CD4-positive, alpha-beta T cell treated with Interleukin-15 for 4 hours (primary cell): ENCODE measurements at regions not wholly inside any gene's neighbourhood (a gene's known extent, or its start where the extent isn't known, plus 50 kb on each side); places are given as distances from the start of the nearest gene placed in this dataset.
"Not testable (repeated sequence)": the region's sequence is repeated elsewhere in the genome, so short reads cannot be mapped to it uniquely, and the experiment has no call there.

Experiments used
- DNase-seq: peaks from one replicate; pipeline ENCODE4 v3.0.0-alpha.2; 2020; ENCODE audit warnings: low spot score

DNA sequence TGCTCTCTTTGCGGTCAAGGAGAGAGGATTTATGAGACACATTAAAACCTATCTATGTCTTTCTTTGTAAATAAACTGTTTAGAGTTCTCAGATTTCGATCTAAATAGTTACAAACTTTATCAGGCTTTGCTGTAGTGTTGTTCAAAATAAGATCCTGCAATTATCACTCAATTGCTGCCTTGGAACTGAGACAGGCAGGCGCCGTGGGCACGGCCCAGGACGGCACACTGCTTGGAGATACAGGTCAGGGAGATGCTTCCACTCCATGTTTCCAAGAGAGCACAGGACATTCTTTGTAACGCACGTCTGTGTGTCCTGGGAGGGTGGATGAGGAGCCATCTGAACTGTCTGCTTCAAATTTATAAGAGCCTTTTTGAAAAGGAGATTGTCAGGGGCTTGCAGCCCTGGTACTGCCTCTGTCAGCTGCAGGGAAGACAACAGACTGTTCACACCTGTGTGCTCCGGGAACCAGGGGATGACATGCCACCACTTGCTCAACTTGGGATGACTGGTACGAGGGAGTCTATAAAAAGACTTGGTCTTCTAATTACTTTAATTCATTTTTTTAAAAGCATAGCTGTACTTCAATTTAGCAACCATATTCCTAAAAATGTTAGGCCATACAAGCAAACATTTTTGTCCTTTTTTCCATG lies 472.9 kb upstream of the RUNX1 start:
- no peak for DNase-seq

DNA sequence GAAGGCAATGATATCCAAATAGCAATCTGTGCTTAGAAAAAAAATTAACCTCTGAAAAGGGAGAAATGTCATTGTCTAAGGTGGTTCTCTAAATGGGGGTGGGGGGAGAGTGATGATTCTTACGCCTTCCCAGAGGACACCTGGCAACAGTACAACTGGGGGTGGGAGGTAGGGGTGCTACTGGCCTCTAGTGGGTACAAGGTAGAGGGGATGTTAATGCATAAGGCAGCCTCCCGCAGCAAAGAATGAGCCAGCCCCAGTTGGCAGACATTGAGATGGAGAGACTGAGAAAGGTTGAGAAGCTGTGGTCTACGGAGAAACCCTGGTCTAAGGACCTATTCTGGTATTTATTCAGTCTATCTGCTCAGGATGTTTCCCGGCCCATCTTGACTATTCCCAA lies 472.2 kb upstream of the RUNX1 start:
- DNase-seq: no peak

DNA sequence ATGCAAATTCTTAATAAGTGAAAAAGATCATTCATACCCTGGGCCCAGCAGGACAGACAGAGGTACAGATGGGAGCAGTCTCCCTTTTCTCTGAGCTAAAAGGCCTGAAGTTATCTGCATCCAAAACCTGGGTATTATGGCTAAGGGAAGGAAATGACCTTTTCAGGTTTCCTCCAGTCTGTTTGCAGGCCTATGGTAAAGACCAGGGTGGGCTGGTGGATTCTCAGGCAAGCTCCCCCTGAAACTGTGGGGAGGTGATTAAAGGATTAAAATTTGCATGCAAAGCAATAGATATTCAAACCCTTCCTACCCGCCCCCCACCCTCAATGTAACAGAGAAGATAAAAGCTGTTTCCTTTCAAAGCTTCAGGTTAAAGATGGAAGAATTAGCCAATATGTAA lies 471.8 kb upstream of the RUNX1 start:
- DNase-seq: no peak

DNA sequence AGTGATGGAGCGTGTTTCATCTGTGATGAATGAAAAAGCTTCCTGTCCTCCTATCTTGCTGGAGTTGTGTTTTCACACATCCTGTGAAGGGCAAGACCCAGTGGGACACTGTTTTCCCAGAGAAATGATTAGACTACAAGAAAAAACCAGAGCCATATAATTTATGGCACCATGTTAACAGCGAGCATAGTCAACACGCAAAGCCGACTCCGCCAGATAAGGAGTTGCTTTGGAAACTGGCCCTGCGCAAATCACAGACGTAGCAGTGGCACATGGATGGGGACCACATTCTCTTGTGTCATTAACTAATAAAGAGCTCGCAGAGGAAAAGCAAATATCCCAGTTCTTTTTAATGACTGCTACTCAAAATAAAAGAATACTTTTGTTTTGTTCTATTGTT lies 471.2 kb upstream of the RUNX1 start:
- no peak for DNase-seq

DNA sequence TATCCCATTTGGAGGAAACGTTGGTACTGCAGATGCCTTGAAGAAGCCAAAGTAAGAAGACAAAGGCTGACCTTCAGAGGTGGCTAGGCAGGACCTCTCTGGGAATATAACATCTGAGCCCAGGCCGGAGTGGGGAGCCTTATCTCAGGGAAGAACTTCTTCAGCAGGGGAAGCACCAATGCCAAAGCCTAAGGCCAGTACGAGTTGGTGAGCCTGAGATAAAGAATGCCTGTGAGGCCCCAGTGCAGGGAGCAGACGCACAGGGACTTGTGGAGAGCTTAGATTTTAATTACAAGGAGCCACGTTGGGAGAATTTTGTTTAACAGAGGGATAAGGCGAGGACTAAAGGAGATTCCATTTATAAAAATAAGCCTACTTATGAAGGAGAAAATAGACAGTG lies 468.8 kb upstream of the RUNX1 start:
- no peak for DNase-seq

DNA sequence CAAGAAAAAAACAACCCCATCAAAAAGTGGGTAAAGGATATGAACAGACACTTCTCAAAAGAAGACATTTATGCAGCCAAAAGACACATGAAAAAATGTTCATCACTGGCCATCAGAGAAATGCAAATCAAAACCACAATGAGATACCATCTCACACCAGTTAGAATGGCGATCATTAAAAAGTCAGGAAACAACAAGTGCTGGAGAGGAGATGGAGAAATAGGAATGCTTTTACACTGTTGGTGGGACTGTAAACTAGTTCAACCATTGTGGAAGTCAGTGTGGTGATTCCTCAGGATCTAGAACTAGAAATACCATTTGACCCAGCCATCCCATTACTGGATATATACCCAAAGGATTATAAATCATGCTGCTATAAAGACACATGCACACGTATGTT lies 467.2 kb upstream of the RUNX1 start:
- not testable (repeated sequence) for DNase-seq

DNA sequence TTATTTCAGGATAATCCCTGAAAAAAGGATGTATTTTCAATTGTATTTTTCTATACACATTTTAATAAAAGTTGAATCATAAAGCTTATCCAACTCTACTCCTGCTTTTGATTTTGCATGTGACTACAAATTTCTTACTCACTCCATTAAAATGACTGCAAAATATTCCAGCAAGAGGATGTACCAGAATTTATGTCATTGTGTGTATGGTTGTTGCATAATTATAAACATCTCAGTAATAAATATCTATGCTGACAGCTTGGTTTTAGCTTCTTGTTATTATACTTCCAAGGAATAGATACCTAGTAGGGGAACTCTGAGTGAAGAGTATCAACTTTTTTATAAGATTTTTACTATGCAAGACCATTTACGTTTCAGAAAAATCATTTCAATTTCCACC lies 463.2 kb upstream of the RUNX1 start:
- DNase-seq: no peak

DNA sequence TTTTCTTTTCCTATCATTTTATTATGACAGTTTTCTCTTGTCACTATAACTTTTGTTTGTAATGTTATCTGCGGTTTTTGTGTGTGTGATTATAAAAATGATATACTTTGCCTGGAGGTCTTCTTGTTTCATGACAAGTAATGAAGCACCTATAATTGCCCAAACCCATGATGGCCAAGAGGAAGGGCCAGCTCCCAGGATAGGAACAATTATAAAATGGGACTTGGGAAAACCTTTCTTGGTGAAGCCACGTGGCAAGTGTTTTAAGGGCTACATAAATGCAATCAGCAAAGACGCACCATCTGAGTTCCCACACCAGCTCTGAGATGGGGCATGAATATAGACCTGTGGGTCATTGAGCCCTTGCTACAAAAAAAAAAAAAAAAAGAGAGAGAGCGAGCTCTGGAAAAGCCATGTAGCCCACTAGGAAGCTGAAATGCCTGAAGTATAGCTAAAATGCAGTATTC lies 462.6 kb upstream of the RUNX1 start:
- DNase-seq: no peak

DNA sequence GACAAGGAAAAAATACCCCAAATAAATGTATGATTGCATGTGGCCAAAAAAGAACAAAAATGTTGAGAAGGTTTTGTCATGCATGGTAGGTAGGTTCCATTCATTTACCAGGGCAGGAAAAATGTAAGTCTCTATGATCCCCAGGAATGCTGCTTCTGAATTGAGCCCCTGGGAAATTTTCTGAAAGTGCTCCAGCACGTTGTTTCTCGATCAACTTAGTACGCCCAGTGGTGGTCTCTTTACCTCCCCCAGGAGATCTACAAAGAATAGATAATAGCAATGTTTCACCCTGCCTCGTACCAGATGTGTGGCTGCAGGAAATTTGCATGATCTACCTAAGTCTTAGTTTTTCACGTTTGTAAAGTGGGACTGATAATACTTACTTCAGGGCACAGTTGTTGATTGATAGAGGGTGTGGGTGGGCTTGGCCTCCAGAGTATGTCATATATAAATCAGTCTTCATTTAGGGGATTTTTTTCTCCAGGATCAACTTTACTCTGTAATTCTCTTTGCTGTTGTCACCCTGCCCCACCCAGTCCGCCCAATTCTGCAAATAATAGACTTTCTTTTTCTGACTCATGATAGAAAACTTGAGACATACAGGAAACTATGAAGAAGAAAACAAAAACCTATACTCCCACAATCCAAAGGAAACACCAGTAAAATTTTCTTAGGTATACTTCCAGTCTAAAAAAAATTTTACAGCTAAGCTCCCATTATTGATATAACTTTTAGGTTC lies 462.0 kb upstream of the RUNX1 start:
- no peak for DNase-seq

DNA sequence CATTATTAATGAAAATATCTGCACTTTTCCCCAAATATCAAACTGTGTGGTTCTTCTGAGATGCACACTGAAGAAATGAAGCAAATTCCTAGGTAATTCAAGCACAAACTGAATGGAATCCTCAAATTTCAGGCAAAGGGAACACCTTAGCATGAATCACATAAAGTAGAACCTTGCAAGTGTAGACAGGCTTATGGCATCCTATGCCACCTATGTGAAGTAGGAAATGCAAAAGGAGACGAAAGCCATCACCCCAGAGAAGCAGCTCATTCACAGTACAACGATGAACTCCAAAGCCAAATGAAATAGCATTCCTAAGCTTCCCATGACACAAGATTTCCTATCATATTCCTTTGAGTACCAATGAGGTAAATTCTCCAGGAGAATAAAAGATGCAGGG lies 461.2 kb upstream of the RUNX1 start:
- DNase-seq: no peak

DNA sequence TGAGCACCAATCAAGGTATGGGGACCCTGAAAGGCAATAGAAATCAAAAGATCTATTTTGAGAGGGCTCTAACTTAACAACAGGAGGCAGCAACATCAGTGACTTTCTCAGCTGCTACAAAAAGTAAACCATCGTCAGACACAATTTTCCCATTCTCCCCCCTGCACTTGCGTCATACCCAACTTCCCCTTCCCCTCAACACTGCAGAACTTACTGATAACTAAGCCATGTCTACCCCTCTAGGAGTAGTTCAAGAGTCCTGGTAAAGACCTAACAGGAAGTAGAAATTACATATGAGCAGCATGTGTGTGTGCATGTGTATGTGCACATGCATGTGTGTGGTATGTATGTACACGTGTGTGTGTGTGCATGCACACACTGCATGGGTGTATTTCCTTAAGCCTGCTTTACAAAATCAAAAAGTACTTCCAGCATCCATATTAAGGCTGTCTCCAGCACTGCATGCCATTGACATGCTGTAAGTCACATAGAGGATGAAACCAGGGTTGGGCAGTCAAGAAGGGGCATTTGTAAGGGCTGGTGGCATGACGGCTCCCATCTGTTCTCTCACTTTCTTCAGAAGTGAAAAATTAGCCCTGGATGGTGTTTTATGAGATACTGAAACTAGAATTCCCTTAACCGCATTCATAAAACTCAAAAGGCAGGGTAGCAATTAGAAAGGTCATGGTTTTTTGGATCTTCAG lies 460.1 kb upstream of the RUNX1 start:
- DNase-seq: no peak

DNA sequence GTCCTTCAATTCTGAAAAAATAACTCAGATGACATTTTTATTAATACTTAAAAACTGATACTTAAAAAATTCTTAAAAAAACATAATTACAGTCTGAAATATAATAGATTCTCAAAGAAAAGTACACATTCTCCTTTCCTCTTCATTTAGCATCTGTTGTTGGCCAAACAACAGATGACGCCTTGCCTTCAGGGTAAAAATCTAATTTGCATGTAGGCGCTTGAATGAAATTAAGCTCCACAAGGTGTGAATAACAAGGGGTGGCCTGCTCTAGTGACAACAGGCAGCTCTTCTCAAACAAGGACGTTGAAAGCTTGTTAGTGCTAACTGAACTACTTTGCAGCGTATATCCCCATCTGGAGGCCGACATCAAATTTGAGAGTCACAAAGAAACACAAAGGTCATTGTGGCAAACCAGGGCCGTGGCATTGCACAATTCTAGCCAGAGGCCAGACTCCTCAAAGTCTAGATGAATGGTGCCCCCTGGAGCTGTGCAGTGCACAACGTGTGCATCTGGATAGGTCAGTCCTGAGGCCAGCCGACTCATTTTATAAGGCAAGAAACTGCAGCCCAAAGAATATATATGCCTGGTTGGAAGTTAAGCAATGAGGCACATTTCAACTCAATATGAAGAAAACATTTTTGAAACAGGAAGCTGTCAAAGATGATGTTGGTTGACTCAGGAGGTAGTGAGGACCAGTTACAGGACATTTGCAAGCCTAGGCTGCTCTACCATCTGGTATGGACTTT lies 459.2 kb upstream of the RUNX1 start:
- no peak for DNase-seq

DNA sequence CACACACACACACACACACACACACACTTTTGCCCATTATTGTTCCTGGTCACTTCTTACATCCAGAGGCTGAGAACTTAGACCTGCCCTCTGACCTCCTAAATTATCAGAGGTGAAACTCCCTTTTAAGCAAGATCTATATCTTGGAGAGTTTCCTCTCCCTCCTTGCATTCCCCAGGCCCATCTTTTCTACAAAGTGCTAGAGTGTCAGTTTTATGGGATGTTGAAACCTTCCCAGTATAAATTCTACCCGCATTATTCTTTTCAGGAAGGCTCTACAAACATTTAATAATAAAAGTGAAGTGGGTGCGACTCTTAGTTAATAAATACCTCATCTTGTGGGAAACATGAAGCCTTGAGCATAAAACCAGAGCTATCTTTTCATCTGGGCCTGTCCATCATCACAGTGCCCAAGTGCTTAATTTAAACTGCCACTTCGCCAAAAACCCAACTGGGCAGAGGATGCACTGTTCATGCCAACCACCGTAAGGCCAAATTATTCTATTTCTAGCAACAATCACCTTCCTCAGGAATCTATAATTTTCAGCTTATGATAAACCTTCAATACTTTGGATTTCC lies 458.2 kb upstream of the RUNX1 start:
- no peak for DNase-seq

DNA sequence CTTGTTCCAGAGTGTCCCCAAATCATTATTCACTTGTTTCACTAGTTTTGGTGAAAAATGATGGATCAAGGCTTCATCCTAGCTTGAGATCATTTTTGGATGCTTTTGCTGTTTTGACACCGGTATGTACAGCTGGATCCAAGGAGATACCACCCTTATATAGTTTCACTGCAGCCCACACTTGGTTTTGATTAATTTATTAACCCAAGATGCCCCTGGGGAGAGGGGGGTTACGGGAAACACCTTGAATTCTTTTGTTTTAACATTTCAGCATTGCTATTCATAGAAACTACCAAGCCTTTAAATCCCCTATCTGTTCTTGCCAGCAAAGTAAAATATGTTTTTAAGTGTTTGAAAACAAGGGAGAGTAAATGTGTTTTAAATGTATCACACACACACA lies 457.7 kb upstream of the RUNX1 start:
- no peak for DNase-seq

DNA sequence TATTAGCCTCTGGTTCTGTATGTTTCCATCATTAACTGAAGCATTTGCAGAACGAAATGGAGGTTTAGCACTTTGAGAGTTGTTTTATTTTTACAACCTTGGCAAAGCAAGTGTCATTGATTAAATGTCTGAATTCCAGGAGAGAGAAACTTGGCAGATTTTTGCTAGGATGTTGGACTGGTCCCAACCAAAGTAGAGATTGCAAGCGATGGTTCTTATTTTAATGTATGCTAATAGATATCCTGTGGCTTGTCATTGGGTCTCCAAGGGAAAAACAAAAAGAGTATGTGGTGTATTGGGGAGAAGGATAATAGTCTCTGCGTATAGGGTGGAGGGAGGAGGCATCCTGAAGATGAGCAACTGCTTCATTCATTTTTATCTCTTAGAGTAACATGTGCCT lies 457.2 kb upstream of the RUNX1 start:
- DNase-seq: no peak

DNA sequence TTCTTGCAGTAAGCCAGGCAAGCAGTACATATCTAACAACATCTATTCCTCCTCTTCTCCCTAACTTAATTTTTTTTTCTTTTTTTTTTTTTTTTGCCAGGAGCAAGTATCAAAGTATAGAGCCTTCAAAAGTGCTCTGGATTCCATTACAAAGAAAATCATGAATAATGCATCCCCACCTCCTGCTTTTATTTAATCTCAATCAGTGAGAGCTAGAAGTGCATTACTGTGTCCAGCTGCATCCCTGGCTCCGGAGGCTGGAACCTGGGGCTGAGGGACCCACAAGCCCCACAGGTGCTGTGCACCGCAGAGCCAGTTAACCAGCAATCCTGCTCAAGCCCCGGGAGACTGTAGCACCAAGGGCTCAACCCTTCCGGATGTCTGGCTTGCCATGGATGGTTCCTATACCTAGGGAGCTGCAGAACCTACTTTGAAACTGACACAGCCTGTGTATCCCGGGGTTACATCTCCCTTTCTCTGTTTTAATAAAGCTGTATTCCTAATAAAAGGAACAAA lies 455.9 kb upstream of the RUNX1 start:
- DNase-seq: no peak

DNA sequence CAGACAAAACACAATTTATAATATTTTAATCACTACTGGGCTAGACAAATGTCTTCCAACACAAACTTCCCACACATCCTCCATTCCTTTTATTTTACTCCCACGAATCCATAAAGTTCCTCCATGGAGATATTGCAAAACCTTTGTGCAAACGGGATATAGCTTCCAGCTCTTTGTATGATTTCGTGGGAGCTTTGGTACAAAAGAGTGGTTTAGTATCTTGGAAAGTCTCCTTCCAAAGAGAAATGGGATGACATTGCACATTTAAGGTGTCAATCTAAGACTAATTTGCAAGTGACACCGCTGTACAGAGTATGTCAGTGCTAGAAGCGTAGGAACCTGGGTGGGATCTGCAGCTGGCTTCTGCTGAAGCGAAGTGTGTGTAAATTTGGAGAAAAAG lies 455.2 kb upstream of the RUNX1 start:
- no peak for DNase-seq

DNA sequence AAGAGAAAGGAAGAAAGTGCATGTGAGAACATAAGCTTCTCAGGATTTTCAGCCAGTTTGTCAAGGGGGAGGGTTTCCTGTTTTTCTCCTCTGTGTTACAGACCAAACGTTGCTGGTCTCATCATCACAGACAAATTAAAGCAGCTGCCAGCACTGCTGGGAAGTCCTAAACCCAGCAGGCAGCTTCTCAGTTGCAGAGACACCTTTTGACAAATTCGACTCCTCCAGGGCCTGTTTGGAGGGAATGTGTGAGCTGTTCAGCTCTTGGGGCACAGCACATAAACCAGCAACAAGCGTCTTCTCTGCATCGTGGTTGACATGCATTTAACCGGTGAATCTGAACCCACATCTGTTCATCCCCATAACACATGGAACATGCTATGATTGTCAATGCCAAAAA lies 454.6 kb upstream of the RUNX1 start:
- peak; percentile 9 for DNase-seq

DNA sequence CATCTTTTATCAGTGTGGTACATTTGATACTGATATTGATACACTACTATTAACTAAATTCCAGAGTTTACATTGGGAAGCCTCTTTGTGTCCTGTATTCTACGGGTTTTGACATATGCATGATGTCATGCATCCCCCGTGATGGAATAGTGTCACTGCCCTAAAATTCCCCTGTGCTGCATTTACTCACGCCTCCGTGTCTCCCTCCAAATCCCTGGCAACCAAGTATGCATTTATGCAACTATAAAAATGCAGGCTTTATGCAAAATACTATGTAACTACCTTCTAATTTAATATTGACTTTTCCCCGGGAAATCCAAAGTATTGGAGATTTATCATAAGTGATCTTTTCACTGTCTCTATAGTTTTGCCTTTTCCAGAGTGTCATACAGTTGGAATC lies 453.7 kb upstream of the RUNX1 start:
- DNase-seq: no peak

DNA sequence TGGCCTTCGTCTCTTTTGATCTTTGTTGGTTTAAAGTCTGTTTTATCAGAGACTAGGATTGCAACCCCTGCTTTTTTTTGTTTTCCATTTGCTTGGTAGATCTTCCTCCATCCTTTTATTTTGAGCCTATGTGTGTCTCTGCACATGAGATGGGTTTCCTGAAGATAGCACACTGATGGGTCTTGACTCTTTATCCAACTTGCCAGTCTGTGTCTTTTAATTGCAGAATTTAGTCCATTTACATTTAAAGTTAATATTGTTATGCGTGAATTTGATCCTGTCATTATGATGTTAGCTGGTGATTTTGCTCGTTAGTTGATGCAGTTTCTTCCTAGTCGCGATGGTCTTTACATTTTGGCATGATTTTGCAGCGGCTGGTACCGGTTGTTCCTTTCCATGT lies 448.4 kb upstream of the RUNX1 start:
- DNase-seq: not testable (repeated sequence)

DNA sequence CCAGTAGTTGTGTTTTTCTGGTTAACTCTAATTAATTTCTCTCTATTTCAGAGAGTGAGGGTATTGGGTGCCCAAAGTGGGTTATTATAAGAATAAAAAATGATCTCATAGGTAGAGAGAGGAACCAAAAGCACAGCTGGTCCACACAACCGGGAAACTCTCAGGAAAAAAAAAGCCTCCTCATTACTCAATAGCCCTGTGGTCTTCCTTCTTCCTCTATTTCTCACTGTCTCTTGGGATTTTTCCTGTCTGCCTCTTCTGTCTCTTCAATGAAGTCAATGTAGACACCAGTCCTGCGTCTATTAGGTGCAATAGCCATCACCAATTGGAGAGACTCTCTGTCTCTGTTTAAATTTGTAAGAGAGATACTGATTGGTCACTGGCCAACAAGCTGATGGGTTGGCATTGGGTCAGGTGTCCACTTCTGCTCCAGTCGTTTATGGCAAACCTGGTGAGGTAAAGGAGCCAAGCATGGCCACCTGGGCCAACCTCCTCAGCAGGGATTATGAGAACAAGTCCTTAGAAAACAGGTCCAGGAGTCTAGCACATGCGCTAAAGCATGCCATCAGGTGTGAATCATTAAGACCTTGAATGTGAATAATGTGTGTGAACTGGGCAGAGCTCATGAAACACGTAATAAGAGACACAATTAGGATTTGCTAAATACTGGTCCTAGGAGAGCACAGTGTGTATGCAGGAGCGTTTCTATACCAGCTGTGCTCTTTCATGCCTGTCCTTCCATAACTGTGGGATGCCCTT lies 443.0 kb upstream of the RUNX1 start:
- DNase-seq: no peak
